Chondrocyte (in vitro differentiated cells): ENCODE measurements at regions not wholly inside any gene's neighbourhood (a gene's known extent, or its start where the extent isn't known, plus 50 kb on each side); places are given as distances from the start of the nearest gene placed in this dataset.

Experiments used
- DNase-seq: peaks from one replicate; pipeline ENCODE4 v3.0.0; 2021; ENCODE audit warnings: mixed read lengths, low spot score
- H3K27ac Mint-ChIP-seq: one replicate; pipeline ENCODE4 v1.8.0; 2021; ENCODE audit warnings: mild to moderate bottlenecking, moderate library complexity, mixed read lengths; ENCODE audit not compliant: unreplicated experiment
- H3K27me3 Mint-ChIP-seq: 2 replicates; pipeline ENCODE4 v1.8.0; 2021; ENCODE audit warnings: low read depth, mixed read lengths
- H3K36me3 Mint-ChIP-seq: 2 replicates; pipeline ENCODE4 v1.8.0; 2021; ENCODE audit warnings: low read depth, mixed read lengths
- H3K4me1 Mint-ChIP-seq: 2 replicates; pipeline ENCODE4 v1.8.0; 2021; ENCODE audit warnings: low read depth, mild to moderate bottlenecking, mixed read lengths
- H3K4me3 Mint-ChIP-seq: one replicate; pipeline ENCODE4 v1.8.0; 2021; ENCODE audit warnings: mild to moderate bottlenecking, moderate library complexity, mixed read lengths; ENCODE audit not compliant: unreplicated experiment
- H3K9me3 Mint-ChIP-seq: 2 replicates; pipeline ENCODE4 v1.8.0; 2021; ENCODE audit warnings: low read depth, mixed read lengths
- CTCF ChIP-seq: fragments of 200-600 bp; sonication (generic); IDR thresholded peaks from 2 replicates; pipeline ENCODE4 v1.5.0; 2021; ENCODE audit warnings: antibody characterized with exemption, mild to moderate bottlenecking, moderate library complexity

- Mint-ChIP-seq H3K27me3 (peaks cover 8% of the 10 kb centered on the region), H3K36me3 (no peaks in the 10 kb centered on the region), H3K4me1 (no peaks in the 10 kb centered on the region), H3K27ac (no peak overlapping the region), H3K4me3 (no peak overlapping the region), H3K9me3 (no peaks in the 10 kb centered on the region)
- TF ChIP-seq CTCF, result no peak
- DNase-seq, result peak; percentile 72
Measured at GRCh38 chr22:49091451-49091850, 736.2 kb downstream of the BRD1 start.

- DNase-seq, result peak; percentile 72
- peaks cover 11% of the 10 kb centered on the region for H3K27me3 Mint-ChIP-seq
- H3K4me3 Mint-ChIP-seq, result no peak overlapping the region
- H3K9me3 Mint-ChIP-seq, result no peaks in the 10 kb centered on the region
- H3K4me1 Mint-ChIP-seq, result no peaks in the 10 kb centered on the region
- no peak overlapping the region for H3K27ac Mint-ChIP-seq
- no peaks in the 10 kb centered on the region for H3K36me3 Mint-ChIP-seq
- TF ChIP-seq CTCF, result no peak
Measured at GRCh38 chr22:49090853-49091135, 736.9 kb downstream of the BRD1 start.

- Mint-ChIP-seq H3K27ac (no peak overlapping the region), H3K27me3 (peaks cover 11% of the 10 kb centered on the region), H3K4me3 (no peak overlapping the region), H3K9me3 (no peaks in the 10 kb centered on the region), H3K36me3 (no peaks in the 10 kb centered on the region), H3K4me1 (no peaks in the 10 kb centered on the region)
- no peak for TF ChIP-seq CTCF
- DNase-seq, result peak; percentile 68
Measured at GRCh38 chr22:49090061-49090852, 737.4 kb downstream of the BRD1 start.

GRCh38 chr22:49088801-49089791, 738.6 kb downstream of the BRD1 start:
- H3K9me3 Mint-ChIP-seq, result no peaks in the 10 kb centered on the region
- TF ChIP-seq CTCF, result no peak
- H3K36me3 Mint-ChIP-seq, result no peaks in the 10 kb centered on the region
- H3K27me3 Mint-ChIP-seq, result peaks cover 16% of the 10 kb centered on the region
- no peak overlapping the region for H3K4me3 Mint-ChIP-seq
- H3K4me1 Mint-ChIP-seq, result no peaks in the 10 kb centered on the region
- H3K27ac Mint-ChIP-seq, result no peak overlapping the region
- DNase-seq, result peak; percentile 76
